A549 (cell line): ENCODE measurements at regions not wholly inside any gene's neighbourhood (a gene's known extent, or its start where the extent isn't known, plus 50 kb on each side); places are given as distances from the start of the nearest gene placed in this dataset.

ENCODE experiments used
- ATAC-seq, 2 experiments: fragments of 200-7000 bp in 1 of 2; fragments of >200 bp in 1 of 2; cut with Nextera tagmentation in 1 of 2; cut with Tn5 transposase in 1 of 2; 3 replicates each; pipeline versions ENCODE4 v1.8.0 to v1.9.1; 2018 to 2020; ENCODE audit warnings: mild to moderate bottlenecking in 1 of 2, moderate library complexity in 1 of 2
- CTCF ChIA-PET: fragments of 300-600 bp; sonication (Branson Sonifier 250); formaldehyde crosslinking; extraction: SDS; loops from one replicate; lab custom pipeline; 2021; ENCODE audit warnings: antibody characterized with exemption, inconsistent platforms; lab: Yijun Ruan, JAX
- POLR2A ChIA-PET: fragments of 350-600 bp; formaldehyde crosslinking; extraction: SDS; loops from one replicate; lab custom pipeline; 2021; ENCODE audit warnings: antibody characterized with exemption, inconsistent platforms; lab: Yijun Ruan, JAX
- DNase-seq, 2 experiments: peaks; one replicate each; pipeline versions ENCODE4 v3.0.0 to v3.0.0-alpha.2; 2011 to 2016; ENCODE audit warnings: low read depth in 1 of 2, low spot score in 1 of 2
- FAIRE-seq: peaks from 2 replicates; lab custom pipeline; 2011; peaks lifted over from hg19 to GRCh38; lab: Jason Lieb, UNC
- H3K27ac ChIP-seq, 2 experiments: fragments of >200 bp; sonication (Bioruptor Twin); formaldehyde crosslinking; 3 replicates each; pipeline ENCODE4 v1.5.1; 2016 to 2017
- H3K4me1 ChIP-seq: fragments of >200 bp; sonication (Bioruptor Twin); formaldehyde crosslinking; 3 replicates; pipeline ENCODE4 v1.6.1; 2016
- H3K4me2 ChIP-seq: fragments of >200 bp; sonication (Bioruptor Twin); formaldehyde crosslinking; 3 replicates; pipeline ENCODE4 v1.6.1; 2016
- H3K4me3 ChIP-seq: fragments of >200 bp; sonication (Bioruptor Twin); formaldehyde crosslinking; 3 replicates; pipeline ENCODE4 v1.5.1; 2016
- H3K9me3 ChIP-seq: fragments of >200 bp; sonication (Bioruptor Twin); formaldehyde crosslinking; 3 replicates; pipeline ENCODE4 v1.6.1; 2016
- CBX8 ChIP-seq: fragments of 200-600 bp; sonication (generic); IDR thresholded peaks from 2 replicates; pipeline ENCODE4 v1.6.1; 2016
- EHF ChIP-seq: fragments of 250-450 bp; sonication (Bioruptor Pico); IDR thresholded peaks from 2 replicates; pipeline ENCODE4 v1.5.0; 2020; ENCODE audit warnings: mild to moderate bottlenecking
- EHMT2 ChIP-seq: fragments of 200-600 bp; sonication (generic); IDR thresholded peaks from 2 replicates; pipeline ENCODE4 v1.6.1; 2016; ENCODE audit warnings: antibody characterized with exemption, low read depth, mild to moderate bottlenecking, moderate library complexity
- ESRRA ChIP-seq: fragments of 150-350 bp; IDR thresholded peaks from 2 replicates; pipeline ENCODE4 v1.6.1; 2014; ENCODE audit warnings: mild to moderate bottlenecking, low read length, borderline replicate concordance
- FOXS1 ChIP-seq: fragments of 250-450 bp; sonication (Bioruptor Pico); IDR thresholded peaks from 2 replicates; pipeline ENCODE4 v1.5.0; 2020; ENCODE audit warnings: mild to moderate bottlenecking, moderate library complexity
- GATA3 ChIP-seq: IDR thresholded peaks from 2 replicates; pipeline ENCODE4 v1.6.1; 2012; ENCODE audit warnings: borderline replicate concordance
- HEYL ChIP-seq: fragments of 250-450 bp; sonication (Bioruptor Pico); IDR thresholded peaks from 2 replicates; pipeline ENCODE4 v1.8.0; 2021; ENCODE audit warnings: mild to moderate bottlenecking, moderate library complexity
- KDM5A ChIP-seq: fragments of 200-600 bp; sonication (generic); IDR thresholded peaks from 2 replicates; pipeline ENCODE4 v1.6.1; 2016; ENCODE audit warnings: antibody characterized with exemption, mild to moderate bottlenecking
- MAFK ChIP-seq: fragments of 450-650 bp; IDR thresholded peaks from 2 replicates; pipeline ENCODE4 v1.6.1; 2014; ENCODE audit not compliant: partially characterized antibody
- MAZ ChIP-seq: fragments of 150-350 bp; IDR thresholded peaks from 2 replicates; pipeline ENCODE4 v1.6.1; 2014; ENCODE audit warnings: antibody characterized with exemption, low read depth, low read length, borderline replicate concordance
- MYC ChIP-seq: IDR thresholded peaks from 2 replicates; pipeline ENCODE4 v1.6.1; 2012; ENCODE audit warnings: mild to moderate bottlenecking, inconsistent platforms, low read length, improper control_type of control experiment, borderline replicate concordance
- NR3C1 ChIP-seq: fragments of >200 bp; sonication (Bioruptor Twin); formaldehyde crosslinking; IDR thresholded peaks from 3 replicates; pipeline ENCODE4 v1.6.1; 2017
- POLR2A ChIP-seq: IDR thresholded peaks from 2 replicates; pipeline ENCODE4 v1.6.1; 2012; ENCODE audit warnings: mild to moderate bottlenecking, low read length
- RFX5 ChIP-seq: fragments of 450-650 bp; IDR thresholded peaks from 2 replicates; pipeline ENCODE4 v1.7.1; 2014; ENCODE audit warnings: antibody characterized with exemption, mild to moderate bottlenecking, moderate library complexity
- TP53 ChIP-seq: fragments of 250-450 bp; sonication (Bioruptor Pico); IDR thresholded peaks from 2 replicates; pipeline ENCODE4 v1.5.0; 2021; ENCODE audit warnings: mild to moderate bottlenecking, moderate library complexity
- ZFP36 ChIP-seq: fragments of 450-650 bp; IDR thresholded peaks from 2 replicates; pipeline ENCODE4 v1.6.1; 2014; ENCODE audit warnings: borderline replicate concordance; ENCODE audit not compliant: partially characterized antibody
- ZSCAN20 ChIP-seq: fragments of 250-450 bp; sonication (Bioruptor Pico); IDR thresholded peaks from 2 replicates; pipeline ENCODE4 v1.8.0; 2022; ENCODE audit warnings: mild to moderate bottlenecking, moderate library complexity
- WGBS: methylation state at CpG from one replicate; pipeline ENCODE4 v1.1.6; 2017; ENCODE audit errors: missing lambda C conversion rate; 5-methylcytosine and 5-hydroxymethylcytosine counted together
- TF ChIP-seq, protein P1 (sequence below): IDR thresholded peaks from 2 replicates; pipeline ENCODE4 v1.6.1; 2012
- TF ChIP-seq, protein P2 (sequence below): fragments of >200 bp; sonication (Bioruptor Twin); formaldehyde crosslinking; IDR thresholded peaks from 3 replicates; pipeline ENCODE4 v1.5.1; 2016
- TF ChIP-seq, protein P3 (sequence below): fragments of 450-650 bp; IDR thresholded peaks from 2 replicates; pipeline ENCODE4 v1.6.1; 2014; ENCODE audit warnings: antibody characterized with exemption
- TF ChIP-seq, protein P4 (sequence below): fragments of 200-600 bp; sonication (generic); IDR thresholded peaks from 2 replicates; pipeline ENCODE4 v1.6.1; 2016; ENCODE audit warnings: antibody characterized with exemption, mild to moderate bottlenecking, moderate library complexity
- TF ChIP-seq, protein P5 (sequence below): fragments of >200 bp; sonication (Bioruptor Twin); formaldehyde crosslinking; IDR thresholded peaks from 2 replicates; pipeline ENCODE4 v1.6.1; 2016
- TF ChIP-seq, protein P6 (sequence below): IDR thresholded peaks from 2 replicates; pipeline ENCODE4 v1.6.1; 2012

DNA sequence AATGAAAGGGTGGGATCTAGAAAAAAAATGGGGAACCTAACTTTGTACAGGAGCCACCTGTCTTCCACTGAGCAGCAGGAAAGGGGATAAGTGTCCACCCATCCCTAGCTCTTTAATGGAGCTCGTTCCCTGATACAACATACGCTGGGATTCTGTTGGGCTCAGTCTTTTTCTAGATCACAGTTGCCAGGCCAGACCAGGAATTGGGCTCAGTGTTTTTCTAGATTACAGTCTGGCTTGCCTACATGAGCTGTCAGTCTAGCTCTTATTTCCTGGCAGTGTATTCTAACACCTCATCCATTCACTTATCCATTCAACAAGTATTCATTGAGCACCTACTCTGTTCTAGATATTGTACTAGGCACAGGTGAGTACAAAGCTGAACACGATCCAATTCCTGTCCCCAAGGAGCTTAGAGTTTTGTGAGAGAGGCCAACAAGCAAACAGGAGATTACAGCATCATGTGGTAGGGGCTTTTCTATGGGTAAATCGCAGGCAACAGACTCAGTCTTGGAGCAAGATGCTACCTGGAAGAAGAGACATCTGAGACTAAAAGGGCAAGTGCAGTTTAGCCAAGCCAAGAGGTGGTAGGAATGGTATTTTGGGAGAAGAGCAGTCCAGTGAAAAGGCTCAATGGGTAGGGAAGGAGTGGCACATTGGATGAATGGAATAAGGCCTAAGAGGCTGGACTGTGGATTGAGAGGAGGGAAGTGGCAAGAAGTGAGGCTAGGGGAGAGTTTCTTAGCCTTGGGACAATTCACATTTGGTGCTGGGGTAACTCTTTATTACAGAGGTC is 138.0 kb upstream of the HS3ST2 start:
- H3K9me3 ChIP-seq: no peaks in the 10 kb centered on the region
- POLR2A ChIA-PET: interaction anchor here (0.5 kb wide), 1 partner anchor 596 kb away, joined by 3 read pairs; no protein-coding TSS in a partner anchor
- H3K4me3 ChIP-seq: no peak overlapping the region
- TF ChIP-seq, protein P1, sequence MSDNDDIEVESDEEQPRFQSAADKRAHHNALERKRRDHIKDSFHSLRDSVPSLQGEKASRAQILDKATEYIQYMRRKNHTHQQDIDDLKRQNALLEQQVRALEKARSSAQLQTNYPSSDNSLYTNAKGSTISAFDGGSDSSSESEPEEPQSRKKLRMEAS: no peak
- TF ChIP-seq ZSCAN20 (CRISPR knock-in tag) (no peak), CBX8 (no peak), POLR2A (no peak), MYC (no peak), RFX5 (no peak)
- TF ChIP-seq, protein P2, sequence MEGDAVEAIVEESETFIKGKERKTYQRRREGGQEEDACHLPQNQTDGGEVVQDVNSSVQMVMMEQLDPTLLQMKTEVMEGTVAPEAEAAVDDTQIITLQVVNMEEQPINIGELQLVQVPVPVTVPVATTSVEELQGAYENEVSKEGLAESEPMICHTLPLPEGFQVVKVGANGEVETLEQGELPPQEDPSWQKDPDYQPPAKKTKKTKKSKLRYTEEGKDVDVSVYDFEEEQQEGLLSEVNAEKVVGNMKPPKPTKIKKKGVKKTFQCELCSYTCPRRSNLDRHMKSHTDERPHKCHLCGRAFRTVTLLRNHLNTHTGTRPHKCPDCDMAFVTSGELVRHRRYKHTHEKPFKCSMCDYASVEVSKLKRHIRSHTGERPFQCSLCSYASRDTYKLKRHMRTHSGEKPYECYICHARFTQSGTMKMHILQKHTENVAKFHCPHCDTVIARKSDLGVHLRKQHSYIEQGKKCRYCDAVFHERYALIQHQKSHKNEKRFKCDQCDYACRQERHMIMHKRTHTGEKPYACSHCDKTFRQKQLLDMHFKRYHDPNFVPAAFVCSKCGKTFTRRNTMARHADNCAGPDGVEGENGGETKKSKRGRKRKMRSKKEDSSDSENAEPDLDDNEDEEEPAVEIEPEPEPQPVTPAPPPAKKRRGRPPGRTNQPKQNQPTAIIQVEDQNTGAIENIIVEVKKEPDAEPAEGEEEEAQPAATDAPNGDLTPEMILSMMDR: no peak
- TF ChIP-seq, protein P3, sequence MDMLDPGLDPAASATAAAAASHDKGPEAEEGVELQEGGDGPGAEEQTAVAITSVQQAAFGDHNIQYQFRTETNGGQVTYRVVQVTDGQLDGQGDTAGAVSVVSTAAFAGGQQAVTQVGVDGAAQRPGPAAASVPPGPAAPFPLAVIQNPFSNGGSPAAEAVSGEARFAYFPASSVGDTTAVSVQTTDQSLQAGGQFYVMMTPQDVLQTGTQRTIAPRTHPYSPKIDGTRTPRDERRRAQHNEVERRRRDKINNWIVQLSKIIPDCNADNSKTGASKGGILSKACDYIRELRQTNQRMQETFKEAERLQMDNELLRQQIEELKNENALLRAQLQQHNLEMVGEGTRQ: no peak
- no peak for DNase-seq
- CTCF ChIA-PET: interaction anchor here (1.1 to 1.5 kb wide), 2 partner anchors 12 to 758 kb away, joined by 3 read pairs; no protein-coding TSS in a partner anchor
- no peak overlapping the region for H3K27ac ChIP-seq
- no peak overlapping the region for H3K4me2 ChIP-seq
- WGBS: 4% methylated on average over 4 of the region's 4 CpGs
- no peak for ATAC-seq
- no peaks in the 10 kb centered on the region for H3K4me1 ChIP-seq
- no peak for FAIRE-seq

DNA sequence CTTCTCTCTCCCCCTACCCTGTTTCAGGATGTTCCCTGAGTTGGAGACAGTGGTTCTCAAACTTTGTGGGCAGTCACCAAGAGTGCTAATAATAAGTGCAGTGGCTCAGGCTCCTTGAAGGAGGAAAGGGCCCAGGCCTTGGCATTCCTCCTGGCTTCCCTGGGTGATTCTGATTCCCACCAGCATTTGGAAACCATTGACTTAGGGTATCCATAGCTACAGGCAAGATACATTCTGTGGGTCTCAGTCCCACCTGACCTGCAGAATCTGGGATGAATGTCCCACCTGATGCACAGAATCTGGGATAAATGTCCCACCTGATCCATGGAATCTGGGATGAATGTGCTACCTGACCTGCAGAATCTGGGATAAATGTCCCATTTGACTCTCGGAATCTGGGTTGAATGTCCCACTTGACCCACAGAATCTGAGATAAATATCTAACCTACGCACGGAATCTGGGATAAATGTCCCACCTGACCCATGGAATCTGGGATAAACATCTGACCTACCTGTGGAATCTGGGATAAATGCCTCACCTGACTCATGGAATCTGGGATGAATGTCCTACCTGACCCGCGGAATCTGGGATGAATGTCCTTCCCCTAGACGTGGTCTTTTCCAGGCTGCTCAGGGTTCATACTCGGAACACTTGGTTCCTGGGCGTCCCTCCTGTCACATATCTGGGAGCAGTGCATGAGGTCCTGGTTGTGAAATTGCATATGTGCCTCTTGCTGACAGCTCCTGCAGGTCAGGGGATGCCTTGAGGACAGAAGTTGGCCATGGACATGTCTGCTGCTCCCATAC is 136.7 kb upstream of the HS3ST2 start:
- no peak overlapping the region for H3K27ac ChIP-seq
- FAIRE-seq (no peak), ATAC-seq (no peak), DNase-seq (no peak)
- TF ChIP-seq HEYL (CRISPR knock-in tag) (no peak), MAFK (no peak), NR3C1 (no peak), GATA3 (no peak), KDM5A (no peak)
- TF ChIP-seq, protein P4, sequence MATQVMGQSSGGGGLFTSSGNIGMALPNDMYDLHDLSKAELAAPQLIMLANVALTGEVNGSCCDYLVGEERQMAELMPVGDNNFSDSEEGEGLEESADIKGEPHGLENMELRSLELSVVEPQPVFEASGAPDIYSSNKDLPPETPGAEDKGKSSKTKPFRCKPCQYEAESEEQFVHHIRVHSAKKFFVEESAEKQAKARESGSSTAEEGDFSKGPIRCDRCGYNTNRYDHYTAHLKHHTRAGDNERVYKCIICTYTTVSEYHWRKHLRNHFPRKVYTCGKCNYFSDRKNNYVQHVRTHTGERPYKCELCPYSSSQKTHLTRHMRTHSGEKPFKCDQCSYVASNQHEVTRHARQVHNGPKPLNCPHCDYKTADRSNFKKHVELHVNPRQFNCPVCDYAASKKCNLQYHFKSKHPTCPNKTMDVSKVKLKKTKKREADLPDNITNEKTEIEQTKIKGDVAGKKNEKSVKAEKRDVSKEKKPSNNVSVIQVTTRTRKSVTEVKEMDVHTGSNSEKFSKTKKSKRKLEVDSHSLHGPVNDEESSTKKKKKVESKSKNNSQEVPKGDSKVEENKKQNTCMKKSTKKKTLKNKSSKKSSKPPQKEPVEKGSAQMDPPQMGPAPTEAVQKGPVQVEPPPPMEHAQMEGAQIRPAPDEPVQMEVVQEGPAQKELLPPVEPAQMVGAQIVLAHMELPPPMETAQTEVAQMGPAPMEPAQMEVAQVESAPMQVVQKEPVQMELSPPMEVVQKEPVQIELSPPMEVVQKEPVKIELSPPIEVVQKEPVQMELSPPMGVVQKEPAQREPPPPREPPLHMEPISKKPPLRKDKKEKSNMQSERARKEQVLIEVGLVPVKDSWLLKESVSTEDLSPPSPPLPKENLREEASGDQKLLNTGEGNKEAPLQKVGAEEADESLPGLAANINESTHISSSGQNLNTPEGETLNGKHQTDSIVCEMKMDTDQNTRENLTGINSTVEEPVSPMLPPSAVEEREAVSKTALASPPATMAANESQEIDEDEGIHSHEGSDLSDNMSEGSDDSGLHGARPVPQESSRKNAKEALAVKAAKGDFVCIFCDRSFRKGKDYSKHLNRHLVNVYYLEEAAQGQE: no peak
- H3K4me3 ChIP-seq: no peak overlapping the region
- H3K4me2 ChIP-seq: no peak overlapping the region
- ChIA-PET CTCF (interaction anchor here (0.8 kb wide), 1 partner anchor 384 kb away, joined by 3 read pairs; no protein-coding TSS in a partner anchor), POLR2A (interaction anchor here (0.5 kb wide), 1 partner anchor 595 kb away, joined by 3 read pairs; no protein-coding TSS in a partner anchor)
- H3K4me1 ChIP-seq: no peaks in the 10 kb centered on the region
- 31% methylated on average over 7 of the region's 8 CpGs for whole genome bisulfite sequencing
- H3K9me3 ChIP-seq: no peaks in the 10 kb centered on the region

DNA sequence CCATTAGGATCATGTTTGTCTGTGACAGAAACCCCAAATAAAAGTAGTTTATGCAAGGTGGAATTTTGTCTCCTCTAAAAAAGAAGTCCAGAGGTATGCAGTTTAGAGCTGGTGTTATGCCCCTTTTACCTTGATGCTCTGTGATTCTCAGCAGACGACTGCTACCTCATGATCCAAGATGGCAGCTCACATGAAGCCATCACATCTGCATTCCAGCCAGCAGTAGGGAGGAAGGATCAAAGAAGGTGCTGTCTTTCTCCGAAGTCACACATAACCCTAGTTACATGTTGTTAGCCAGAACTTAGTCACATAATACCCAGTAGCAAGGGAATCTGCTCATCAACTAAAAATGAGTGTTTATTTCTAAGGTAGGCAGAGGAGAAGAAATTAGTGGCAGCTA is 135.7 kb upstream of the HS3ST2 start:
- POLR2A ChIA-PET: no interaction called here
- WGBS: 7% methylated on average over 2 of the region's 2 CpGs
- Histone ChIP-seq H3K4me3 (no peak overlapping the region), H3K27ac (no peak overlapping the region), H3K4me2 (no peak overlapping the region), H3K9me3 (no peaks in the 10 kb centered on the region), H3K4me1 (no peaks in the 10 kb centered on the region)
- CTCF ChIA-PET: interaction anchor here (0.8 kb wide), 1 partner anchor 383 kb away, joined by 3 read pairs; no protein-coding TSS in a partner anchor
- FAIRE-seq (no peak), ATAC-seq (no peak), DNase-seq (no peak)
- TF ChIP-seq TP53 (CRISPR knock-in tag): no peak
- TF ChIP-seq EHF (CRISPR knock-in tag): no peak
- no peak for TF ChIP-seq ESRRA
- no peak for TF ChIP-seq CBX8
- TF ChIP-seq EHMT2: no peak
- no peak for TF ChIP-seq ZFP36
- TF ChIP-seq, protein P5, sequence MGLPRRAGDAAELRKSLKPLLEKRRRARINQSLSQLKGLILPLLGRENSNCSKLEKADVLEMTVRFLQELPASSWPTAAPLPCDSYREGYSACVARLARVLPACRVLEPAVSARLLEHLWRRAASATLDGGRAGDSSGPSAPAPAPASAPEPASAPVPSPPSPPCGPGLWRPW: no peak
- no peak for TF ChIP-seq GATA3
- no peak for TF ChIP-seq FOXS1
- TF ChIP-seq MAZ: no peak
- TF ChIP-seq, protein P6, sequence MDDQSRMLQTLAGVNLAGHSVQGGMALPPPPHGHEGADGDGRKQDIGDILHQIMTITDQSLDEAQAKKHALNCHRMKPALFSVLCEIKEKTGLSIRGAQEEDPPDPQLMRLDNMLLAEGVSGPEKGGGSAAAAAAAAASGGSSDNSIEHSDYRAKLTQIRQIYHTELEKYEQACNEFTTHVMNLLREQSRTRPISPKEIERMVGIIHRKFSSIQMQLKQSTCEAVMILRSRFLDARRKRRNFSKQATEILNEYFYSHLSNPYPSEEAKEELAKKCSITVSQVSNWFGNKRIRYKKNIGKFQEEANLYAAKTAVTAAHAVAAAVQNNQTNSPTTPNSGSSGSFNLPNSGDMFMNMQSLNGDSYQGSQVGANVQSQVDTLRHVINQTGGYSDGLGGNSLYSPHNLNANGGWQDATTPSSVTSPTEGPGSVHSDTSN: no peak
